ENCODE measurements at regions not wholly inside any gene's neighbourhood (a gene's known extent, or its start where the extent isn't known, plus 50 kb on each side); places are given as distances from the start of the nearest gene placed in this dataset.

DNA sequence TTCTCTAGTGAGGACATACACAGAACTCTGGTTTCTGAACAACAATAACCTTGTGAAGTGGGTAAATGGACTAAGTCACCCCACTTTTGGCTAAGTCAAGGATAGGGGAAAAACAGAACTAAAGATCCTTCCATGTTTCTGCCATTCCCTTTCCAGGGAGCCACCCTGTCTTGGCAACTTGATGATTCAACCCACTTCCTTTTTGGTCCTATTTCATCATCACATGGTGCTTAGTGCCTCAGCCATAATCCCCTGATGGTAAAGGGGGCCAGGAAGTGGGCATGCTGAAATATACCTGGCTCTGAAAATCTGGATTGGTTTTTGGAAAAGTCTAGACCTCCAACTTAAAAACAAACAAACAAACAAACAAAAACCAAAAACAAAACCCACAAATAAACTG lies 206.4 kb upstream of the FOXD3 start:
- no peak for DNase-seq

GRCh38 chr1:63119575-63120155 lies 202.7 kb upstream of the FOXD3 start:
- DNase-seq = no peak

- peak in 1 of 51 donors; percentile 6 for DNase-seq
These were observed 200.3 kb upstream of the FOXD3 start for GRCh38 chr1:63122079-63122478.

- peak in 3 of 51 donors; percentile 12 to 77 (median 54) for DNase-seq
These were observed 197.6 kb upstream of the FOXD3 start for GRCh38 chr1:63124666-63125191.

- peak in 3 of 51 donors; percentile 13 to 19 (median 15) for DNase-seq
These were observed 196.3 kb upstream of the FOXD3 start for GRCh38 chr1:63126104-63126503.

GRCh38 chr1:63127376-63127775 lies 195.0 kb upstream of the FOXD3 start:
- DNase-seq = no peak

GRCh38 chr1:63128556-63128955 lies 193.8 kb upstream of the FOXD3 start:
- DNase-seq = no peak

- DNase-seq = no peak
These were observed 193.2 kb upstream of the FOXD3 start for GRCh38 chr1:63129184-63129583.

- DNase-seq = no peak
These were observed 192.5 kb upstream of the FOXD3 start for GRCh38 chr1:63129855-63130254.

GRCh38 chr1:63134501-63135173 lies 187.7 kb upstream of the FOXD3 start:
- DNase-seq = peak in 1 of 51 donors; percentile 58

- DNase-seq = peak in 3 of 51 donors; percentile 3 to 33 (median 19)
These were observed 187.2 kb upstream of the FOXD3 start for GRCh38 chr1:63135174-63135512.

DNA sequence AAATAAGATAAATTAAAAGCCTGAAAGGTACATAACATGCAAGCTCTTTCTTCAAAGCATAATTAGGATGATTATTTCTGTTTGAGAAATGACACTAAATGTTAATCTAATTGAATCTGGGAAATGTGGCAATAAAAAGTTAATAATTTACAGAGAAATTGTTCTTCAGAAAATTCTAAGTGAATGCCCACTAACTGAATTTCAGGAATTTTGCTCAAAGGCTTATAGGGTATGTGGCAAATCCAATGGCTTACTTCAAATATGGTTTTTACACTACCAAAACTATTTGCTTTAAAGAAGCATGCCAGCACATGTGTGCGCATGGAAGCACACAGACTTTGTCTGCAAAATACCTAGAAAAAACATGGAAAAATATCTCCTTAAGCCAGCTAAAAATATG lies 186.6 kb upstream of the FOXD3 start:
- no peak for DNase-seq

GRCh38 chr1:63142001-63142400 lies 180.4 kb upstream of the FOXD3 start:
- peak in 2 of 51 donors; percentile 1 to 10 for DNase-seq

DNA sequence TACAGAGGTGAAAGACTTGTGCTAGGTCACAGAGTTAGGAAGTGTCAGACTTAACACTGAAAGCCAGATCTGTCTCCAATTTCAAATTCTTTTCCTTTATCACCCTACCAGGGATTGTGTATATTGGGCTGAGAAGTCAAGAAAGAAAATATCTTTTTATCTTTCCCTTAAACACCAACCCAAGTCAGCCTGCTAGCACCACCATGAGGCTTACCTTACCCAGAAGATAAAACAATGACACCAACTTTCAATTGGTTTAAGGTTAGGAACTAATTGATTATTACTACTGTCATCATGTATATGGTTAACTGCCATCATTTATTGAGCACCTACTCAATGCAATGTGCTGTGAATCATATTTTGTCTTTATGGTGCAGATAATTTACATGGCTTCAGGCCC lies 178.9 kb upstream of the FOXD3 start:
- no peak for DNase-seq

GRCh38 chr1:63147783-63148182 lies 174.6 kb upstream of the FOXD3 start:
- DNase-seq = no peak

DNA sequence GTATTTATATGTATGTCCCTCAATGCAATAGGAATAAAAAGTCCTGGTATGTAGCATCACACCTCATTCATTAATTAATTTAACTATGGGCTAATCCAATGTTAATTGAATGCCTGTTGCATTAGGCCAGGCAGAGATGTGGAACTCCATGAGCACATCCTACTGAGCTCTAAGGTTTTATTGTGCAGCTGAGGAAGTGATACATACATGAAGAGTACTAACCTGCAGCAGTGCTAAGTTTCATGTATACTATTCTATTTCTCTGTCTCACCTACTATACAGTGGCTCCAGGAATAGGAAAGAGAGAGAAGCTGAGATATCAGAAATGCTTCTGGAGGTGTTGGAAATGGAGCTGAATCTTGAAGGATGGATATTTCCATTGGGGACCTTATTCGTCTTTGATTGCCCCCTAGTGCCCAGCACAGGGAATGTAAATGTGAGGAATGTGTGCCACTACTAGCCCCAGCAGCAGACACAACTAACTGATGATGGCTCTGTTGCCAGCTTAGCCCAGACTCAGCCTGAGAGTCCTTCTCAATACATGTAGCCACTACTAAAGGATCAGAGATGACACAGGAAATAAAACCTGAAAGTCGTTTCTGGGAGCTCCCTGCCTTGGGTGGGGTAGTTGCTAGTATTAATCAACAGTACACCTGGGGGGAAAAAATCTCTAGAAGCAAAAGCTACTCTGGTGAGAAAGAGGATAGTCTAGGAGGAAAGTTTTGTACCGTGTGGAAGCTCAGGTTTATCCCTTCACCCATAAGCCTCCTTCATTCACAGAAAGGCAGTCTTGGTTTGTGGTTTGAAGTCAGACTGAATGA lies 173.3 kb upstream of the FOXD3 start:
- peak in 25 of 51 donors; percentile 2 to 63 (median 22) for DNase-seq

GRCh38 chr1:63152572-63152971 lies 169.8 kb upstream of the FOXD3 start:
- DNase-seq = no peak

- DNase-seq = no peak
These were observed 166.9 kb upstream of the FOXD3 start for GRCh38 chr1:63155437-63155836.

GRCh38 chr1:63157085-63157484 lies 165.3 kb upstream of the FOXD3 start:
- DNase-seq = no peak

DNA sequence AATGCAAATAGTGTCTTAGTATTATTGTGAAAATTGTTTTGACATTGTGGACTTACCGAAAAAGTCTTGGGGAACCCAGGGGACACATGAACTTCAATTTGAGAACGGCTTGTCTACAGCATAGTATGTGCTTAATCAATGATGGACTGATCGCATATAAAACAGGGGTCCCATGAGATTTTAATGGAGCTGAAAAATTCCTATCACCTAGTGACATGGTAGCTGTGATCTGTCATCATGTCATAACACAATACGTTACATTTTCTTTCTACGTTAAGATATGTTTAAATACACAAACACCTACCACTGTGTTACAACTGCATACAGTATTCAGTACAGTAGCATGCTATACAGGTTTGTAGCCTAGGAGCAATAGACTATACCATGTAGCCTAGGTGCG lies 153.3 kb upstream of the FOXD3 start:
- no peak for DNase-seq

DNA sequence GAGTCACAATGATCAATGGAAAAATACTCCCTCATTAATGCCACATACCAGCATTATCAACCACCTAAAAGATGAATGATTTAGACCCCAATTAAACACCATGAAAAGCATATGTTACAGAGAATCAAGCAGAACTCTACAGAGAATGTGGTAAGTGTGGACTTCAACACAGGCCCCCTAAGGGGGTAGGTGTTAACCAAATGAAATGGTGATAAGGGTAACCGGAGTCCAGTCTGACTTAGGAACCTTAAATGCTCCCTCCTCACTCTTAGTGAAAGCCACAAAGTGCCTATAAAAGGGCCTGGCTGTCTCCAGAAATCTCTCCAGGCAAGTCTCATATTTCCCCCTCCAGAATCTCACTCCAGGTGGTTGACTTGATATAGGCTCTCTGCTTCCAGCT lies 149.2 kb upstream of the FOXD3 start:
- DNase-seq = no peak

DNA sequence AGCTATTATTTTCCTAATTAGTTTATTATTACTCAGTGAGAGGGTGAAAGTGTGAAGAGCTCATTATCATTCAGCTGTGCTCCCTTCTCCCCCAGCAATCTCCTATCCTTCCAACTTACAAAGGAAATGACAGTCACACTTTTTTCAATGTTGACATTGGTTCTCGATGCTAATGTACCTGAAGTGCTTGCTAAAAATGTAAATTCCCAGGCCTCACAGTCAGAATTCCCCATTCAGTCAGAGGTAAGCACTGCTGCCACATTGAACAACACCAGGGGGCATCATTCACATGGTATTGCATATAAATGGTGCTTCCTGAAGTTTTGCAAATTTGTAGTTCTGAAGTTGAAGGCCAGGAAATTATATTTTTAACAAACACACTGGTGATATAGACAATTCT lies 132.7 kb upstream of the FOXD3 start:
- no peak for DNase-seq

- no peak for DNase-seq
These were observed 132.2 kb upstream of the FOXD3 start for GRCh38 chr1:63190171-63190570.
